ENCODE measurements at regions not wholly inside any gene's neighbourhood (a gene's known extent, or its start where the extent isn't known, plus 50 kb on each side); places are given as distances from the start of the nearest gene placed in this dataset.

- TF ChIP-seq CTCF (IDR thresholded peaks at IDR 0.05; ENCODE audit: low read depth, low read length, poor library complexity, severe bottlenecking): no peak
- TF ChIP-seq EZH2phosphoT487 (IDR thresholded peaks at IDR 0.05; ENCODE audit: borderline replicate concordance, low read length): no peak
Measured at GRCh38 chr11:81000334-81000733, 1559.5 kb upstream of the TENM4 start.
